ENCODE measurements at regions not wholly inside any gene's neighbourhood (a gene's known extent, or its start where the extent isn't known, plus 50 kb on each side); places are given as distances from the start of the nearest gene placed in this dataset.

DNA sequence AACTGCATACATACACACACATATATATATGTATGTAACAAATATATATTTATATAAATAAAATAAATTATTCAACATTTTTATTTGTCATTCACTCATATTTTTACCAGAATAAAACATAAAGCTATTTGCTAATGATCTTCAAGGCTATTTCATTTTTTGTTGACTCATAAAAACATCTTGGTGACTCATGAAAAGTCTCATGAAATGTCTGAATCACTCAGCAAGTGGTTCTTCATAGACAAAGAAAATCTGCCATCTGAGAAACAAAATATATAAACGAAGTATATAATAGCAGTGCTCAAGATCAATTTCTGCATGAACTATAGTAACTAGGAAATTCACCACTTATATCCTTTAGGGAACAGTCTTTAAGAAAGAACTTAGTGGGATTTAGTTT is 764.8 kb upstream of the FAT3 start:
- H3K27me3 ChIP-seq (replicated peaks; ENCODE audit: insufficient read depth, low read length) = no peaks in the 10 kb centered on the region
- no peaks in the 10 kb centered on the region for H3K79me2 ChIP-seq (ENCODE audit: low read length)
- H3F3A ChIP-seq (ENCODE audit: insufficient read depth, low read length) = no peaks in the 10 kb centered on the region
- no peak for TF ChIP-seq EZH2phosphoT487 (IDR thresholded peaks at IDR 0.05; ENCODE audit: low read length)
- TF ChIP-seq EZH2 (optimal IDR thresholded peaks at IDR 0.05; ENCODE audit: low read depth, low read length) = no peak
- TF ChIP-seq, protein P1, sequence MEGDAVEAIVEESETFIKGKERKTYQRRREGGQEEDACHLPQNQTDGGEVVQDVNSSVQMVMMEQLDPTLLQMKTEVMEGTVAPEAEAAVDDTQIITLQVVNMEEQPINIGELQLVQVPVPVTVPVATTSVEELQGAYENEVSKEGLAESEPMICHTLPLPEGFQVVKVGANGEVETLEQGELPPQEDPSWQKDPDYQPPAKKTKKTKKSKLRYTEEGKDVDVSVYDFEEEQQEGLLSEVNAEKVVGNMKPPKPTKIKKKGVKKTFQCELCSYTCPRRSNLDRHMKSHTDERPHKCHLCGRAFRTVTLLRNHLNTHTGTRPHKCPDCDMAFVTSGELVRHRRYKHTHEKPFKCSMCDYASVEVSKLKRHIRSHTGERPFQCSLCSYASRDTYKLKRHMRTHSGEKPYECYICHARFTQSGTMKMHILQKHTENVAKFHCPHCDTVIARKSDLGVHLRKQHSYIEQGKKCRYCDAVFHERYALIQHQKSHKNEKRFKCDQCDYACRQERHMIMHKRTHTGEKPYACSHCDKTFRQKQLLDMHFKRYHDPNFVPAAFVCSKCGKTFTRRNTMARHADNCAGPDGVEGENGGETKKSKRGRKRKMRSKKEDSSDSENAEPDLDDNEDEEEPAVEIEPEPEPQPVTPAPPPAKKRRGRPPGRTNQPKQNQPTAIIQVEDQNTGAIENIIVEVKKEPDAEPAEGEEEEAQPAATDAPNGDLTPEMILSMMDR (IDR thresholded peaks at IDR 0.05; ENCODE audit: low read length) = no peak
- no peak overlapping the region for H3K4me2 ChIP-seq (ENCODE audit: low read depth, low read length)
- H3K9ac ChIP-seq (ENCODE audit: low read length) = no peak overlapping the region
- no peaks in the 10 kb centered on the region for H4K20me1 ChIP-seq (ENCODE audit: insufficient read depth, low read length)
- H3K9me2 ChIP-seq (replicated peaks; ENCODE audit: insufficient read depth, low read length) = no peaks in the 10 kb centered on the region
- H3K36me3 ChIP-seq (replicated peaks; ENCODE audit: insufficient read depth, low read length) = no peaks in the 10 kb centered on the region
- no peak overlapping the region for H3K4me3 ChIP-seq (ENCODE audit: low read length)
- H3K9me3 ChIP-seq (replicated peaks; ENCODE audit: insufficient read depth, low read length) = no peaks in the 10 kb centered on the region
- no peak overlapping the region for H3K27ac ChIP-seq (ENCODE audit: low read length)
- no peak overlapping the region for H2AFZ ChIP-seq (ENCODE audit: low read length)
- no peaks in the 10 kb centered on the region for H3K4me1 ChIP-seq (ENCODE audit: low read length)
- no peak for DNase-seq

DNA sequence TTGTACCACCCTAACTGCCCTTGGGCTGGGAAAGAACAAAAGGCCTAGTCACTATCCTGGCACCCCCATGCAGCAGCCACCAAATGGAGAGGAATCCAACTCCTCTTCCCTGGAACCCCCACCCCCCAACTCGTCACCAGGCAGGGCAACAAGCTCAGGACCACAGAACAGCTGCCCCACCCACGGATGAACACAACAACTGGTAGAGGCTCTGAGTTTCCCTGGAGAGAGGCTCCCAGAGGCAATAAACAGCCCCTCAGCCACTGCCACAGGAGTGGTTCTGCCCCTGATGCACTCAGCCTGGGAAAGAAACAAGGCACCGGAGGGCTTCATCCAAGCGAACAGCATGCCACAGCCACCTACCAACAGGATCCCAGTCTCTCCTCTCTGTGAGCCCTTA is 778.4 kb upstream of the FAT3 start:
- no peaks in the 10 kb centered on the region for H3K27me3 ChIP-seq (replicated peaks; ENCODE audit: insufficient read depth, low read length)
- H2AFZ ChIP-seq (ENCODE audit: low read length) = no peak overlapping the region
- no peak for DNase-seq
- no peaks in the 10 kb centered on the region for H3F3A ChIP-seq (ENCODE audit: insufficient read depth, low read length)
- no peak overlapping the region for H3K4me3 ChIP-seq (ENCODE audit: low read length)
- no peak overlapping the region for H3K4me2 ChIP-seq (ENCODE audit: low read depth, low read length)
- no peak overlapping the region for H3K27ac ChIP-seq (ENCODE audit: low read length)
- no peaks in the 10 kb centered on the region for H4K20me1 ChIP-seq (ENCODE audit: insufficient read depth, low read length)
- no peaks in the 10 kb centered on the region for H3K36me3 ChIP-seq (replicated peaks; ENCODE audit: insufficient read depth, low read length)
- H3K9me2 ChIP-seq (replicated peaks; ENCODE audit: insufficient read depth, low read length) = no peaks in the 10 kb centered on the region
- H3K4me1 ChIP-seq (ENCODE audit: low read length) = no peaks in the 10 kb centered on the region
- H3K9ac ChIP-seq (ENCODE audit: low read length) = no peak overlapping the region
- H3K9me3 ChIP-seq (replicated peaks; ENCODE audit: insufficient read depth, low read length) = no peaks in the 10 kb centered on the region
- TF ChIP-seq, protein P1 (IDR thresholded peaks at IDR 0.05; ENCODE audit: low read length) = no peak
- TF ChIP-seq EZH2phosphoT487 (IDR thresholded peaks at IDR 0.05; ENCODE audit: low read length) = no peak
- TF ChIP-seq EZH2 (optimal IDR thresholded peaks at IDR 0.05; ENCODE audit: low read depth, low read length) = no peak
- no peaks in the 10 kb centered on the region for H3K79me2 ChIP-seq (ENCODE audit: low read length)

DNA sequence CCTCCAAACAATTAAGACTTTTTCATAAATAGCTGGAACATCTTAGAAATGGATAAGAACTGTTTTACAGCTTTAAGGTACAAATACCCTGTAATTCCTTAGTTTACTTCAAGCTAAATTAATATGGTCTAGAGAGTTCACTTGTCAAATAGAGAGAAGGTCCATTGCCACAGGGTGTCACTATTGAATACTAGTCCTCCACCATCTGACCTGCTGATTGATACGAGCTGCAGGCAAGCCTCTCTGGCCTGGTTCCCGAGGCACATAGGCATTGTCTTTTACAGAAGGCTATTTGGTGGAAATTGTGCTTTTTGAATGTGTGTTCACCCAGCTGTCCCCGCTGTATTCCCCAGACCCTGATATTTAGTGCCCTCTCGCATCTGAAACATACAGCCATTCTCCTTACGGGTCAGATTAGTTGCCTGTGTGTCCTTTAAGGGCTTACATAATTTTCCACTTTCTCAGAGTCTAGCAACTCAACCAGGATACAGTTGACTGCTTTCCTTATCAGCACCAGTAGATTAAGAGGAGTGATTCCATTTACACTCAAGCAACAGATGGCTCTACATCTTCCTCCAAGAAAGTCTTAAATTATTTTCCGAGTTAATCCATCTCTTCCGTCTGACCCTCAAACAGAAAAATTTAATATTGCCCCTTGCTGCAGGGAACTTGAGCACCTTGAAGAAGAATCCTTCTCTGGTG is 788.8 kb upstream of the FAT3 start:
- Histone ChIP-seq H3K4me2 (ENCODE audit: low read depth, low read length) (no peak overlapping the region), H3K27me3 (replicated peaks; ENCODE audit: insufficient read depth, low read length) (no peaks in the 10 kb centered on the region), H3K9me3 (replicated peaks; ENCODE audit: insufficient read depth, low read length) (no peaks in the 10 kb centered on the region), H2AFZ (ENCODE audit: low read length) (no peak overlapping the region), H3K27ac (ENCODE audit: low read length) (no peak overlapping the region), H3K4me1 (ENCODE audit: low read length) (no peaks in the 10 kb centered on the region), H3K79me2 (ENCODE audit: low read length) (no peaks in the 10 kb centered on the region), H3K9me2 (replicated peaks; ENCODE audit: insufficient read depth, low read length) (no peaks in the 10 kb centered on the region), H3K36me3 (replicated peaks; ENCODE audit: insufficient read depth, low read length) (no peaks in the 10 kb centered on the region), H3K9ac (ENCODE audit: low read length) (no peak overlapping the region), H4K20me1 (ENCODE audit: insufficient read depth, low read length) (no peaks in the 10 kb centered on the region), H3F3A (ENCODE audit: insufficient read depth, low read length) (no peaks in the 10 kb centered on the region), H3K4me3 (ENCODE audit: low read length) (no peak overlapping the region)
- no peak for DNase-seq
- TF ChIP-seq, protein P1 (IDR thresholded peaks at IDR 0.05; ENCODE audit: low read length) = no peak
